ENCODE measurements at regions not wholly inside any gene's neighbourhood (a gene's known extent, or its start where the extent isn't known, plus 50 kb on each side); places are given as distances from the start of the nearest gene placed in this dataset.
"Not testable (repeated sequence)": the region's sequence is repeated elsewhere in the genome, so short reads cannot be mapped to it uniquely, and the experiment has no call there.

GRCh38 chr2:114018464-114018863 is 128.6 kb downstream of the ACTR3 start:
- not testable (repeated sequence) for H3K4me1 Mint-ChIP-seq

GRCh38 chr2:114020668-114021067 is 130.8 kb downstream of the ACTR3 start:
- no peak overlapping the region for H3K27ac Mint-ChIP-seq (ENCODE audit: low read depth)
- H3K9me3 Mint-ChIP-seq: no peaks in the 10 kb centered on the region
- H3K4me1 Mint-ChIP-seq: no peaks in the 10 kb centered on the region
- no peak overlapping the region for H3K4me3 Mint-ChIP-seq
- no peak for ATAC-seq (replicated peaks; ENCODE audit: extremely low read depth, poor library complexity, severe bottlenecking)
- DNase-seq (ENCODE audit: low spot score in 2 of 2): no peak
- H3K36me3 Mint-ChIP-seq (ENCODE audit: insufficient read depth): no peaks in the 10 kb centered on the region
- peaks cover 17% of the 10 kb centered on the region for H3K27me3 Mint-ChIP-seq

More at GRCh38 chr2:114018464-114018863, 128.6 kb downstream of the ACTR3 start:
- not testable (repeated sequence) for H3K27ac Mint-ChIP-seq (ENCODE audit: low read depth); ATAC-seq (replicated peaks; ENCODE audit: extremely low read depth, poor library complexity, severe bottlenecking); H3K4me3 Mint-ChIP-seq; H3K9me3 Mint-ChIP-seq; DNase-seq (ENCODE audit: low spot score in 2 of 2); H3K36me3 Mint-ChIP-seq (ENCODE audit: insufficient read depth)
- peaks cover 20% of the 10 kb centered on the region for H3K27me3 Mint-ChIP-seq

- no peaks in the 10 kb centered on the region for H3K27me3 Mint-ChIP-seq
- H3K4me3 Mint-ChIP-seq: no peak overlapping the region
- no peak for ATAC-seq (replicated peaks; ENCODE audit: extremely low read depth, poor library complexity, severe bottlenecking)
Observed at GRCh38 chr2:114022360-114023085, 132.6 kb downstream of the ACTR3 start.

GRCh38 chr2:114024326-114024725 is 134.4 kb downstream of the ACTR3 start:
- H3K9me3 Mint-ChIP-seq: peaks cover 5% of the 10 kb centered on the region
- ATAC-seq (replicated peaks; ENCODE audit: extremely low read depth, poor library complexity, severe bottlenecking) (no peak), DNase-seq (ENCODE audit: low spot score in 2 of 2) (no peak)
- H3K4me1 Mint-ChIP-seq: no peaks in the 10 kb centered on the region
- no peaks in the 10 kb centered on the region for H3K27me3 Mint-ChIP-seq
- H3K4me3 Mint-ChIP-seq: no peak overlapping the region
- H3K36me3 Mint-ChIP-seq (ENCODE audit: insufficient read depth): no peaks in the 10 kb centered on the region
- H3K27ac Mint-ChIP-seq (ENCODE audit: low read depth): no peak overlapping the region

More at GRCh38 chr2:114022360-114023085, 132.6 kb downstream of the ACTR3 start:
- no peaks in the 10 kb centered on the region for H3K36me3 Mint-ChIP-seq (ENCODE audit: insufficient read depth)
- no peaks in the 10 kb centered on the region for H3K9me3 Mint-ChIP-seq
- H3K27ac Mint-ChIP-seq (ENCODE audit: low read depth): no peak overlapping the region
- no peak for DNase-seq (ENCODE audit: low spot score in 2 of 2)
- H3K4me1 Mint-ChIP-seq: no peaks in the 10 kb centered on the region

GRCh38 chr2:114025030-114025429 is 135.1 kb downstream of the ACTR3 start:
- Mint-ChIP-seq H3K9me3 (peaks cover 5% of the 10 kb centered on the region), H3K36me3 (ENCODE audit: insufficient read depth) (no peaks in the 10 kb centered on the region), H3K4me3 (no peak overlapping the region), H3K27ac (ENCODE audit: low read depth) (no peak overlapping the region), H3K4me1 (no peaks in the 10 kb centered on the region), H3K27me3 (no peaks in the 10 kb centered on the region)
- ATAC-seq (replicated peaks; ENCODE audit: extremely low read depth, poor library complexity, severe bottlenecking) (no peak), DNase-seq (ENCODE audit: low spot score in 2 of 2) (no peak)

- H3K27me3 Mint-ChIP-seq: peaks cover 20% of the 10 kb centered on the region
- H3K9me3 Mint-ChIP-seq: peaks cover 5% of the 10 kb centered on the region
- H3K4me1 Mint-ChIP-seq: no peaks in the 10 kb centered on the region
- no peak overlapping the region for H3K4me3 Mint-ChIP-seq
- ATAC-seq (replicated peaks; ENCODE audit: extremely low read depth, poor library complexity, severe bottlenecking) (no peak), DNase-seq (ENCODE audit: low spot score in 2 of 2) (no peak)
- no peaks in the 10 kb centered on the region for H3K36me3 Mint-ChIP-seq (ENCODE audit: insufficient read depth)
- H3K27ac Mint-ChIP-seq (ENCODE audit: low read depth): no peak overlapping the region
Observed at GRCh38 chr2:114027437-114027836, 137.5 kb downstream of the ACTR3 start.

- peaks cover 5% of the 10 kb centered on the region for H3K9me3 Mint-ChIP-seq
- no peaks in the 10 kb centered on the region for H3K4me1 Mint-ChIP-seq
- H3K4me3 Mint-ChIP-seq: no peak overlapping the region
- ATAC-seq (replicated peaks; ENCODE audit: extremely low read depth, poor library complexity, severe bottlenecking) (no peak), DNase-seq (ENCODE audit: low spot score in 2 of 2) (no peak)
- no peaks in the 10 kb centered on the region for H3K36me3 Mint-ChIP-seq (ENCODE audit: insufficient read depth)
- H3K27ac Mint-ChIP-seq (ENCODE audit: low read depth): no peak overlapping the region
- peaks cover 42% of the 10 kb centered on the region for H3K27me3 Mint-ChIP-seq
Observed at GRCh38 chr2:114031605-114032505, 142.0 kb downstream of the ACTR3 start.

GRCh38 chr2:114032705-114033104 is 142.8 kb downstream of the ACTR3 start:
- peaks cover 5% of the 10 kb centered on the region for H3K9me3 Mint-ChIP-seq
- H3K4me3 Mint-ChIP-seq: no peak overlapping the region

GRCh38 chr2:114034742-114035141 is 144.9 kb downstream of the ACTR3 start:
- Mint-ChIP-seq H3K9me3 (no peaks in the 10 kb centered on the region), H3K27me3 (peaks cover 54% of the 10 kb centered on the region), H3K36me3 (ENCODE audit: insufficient read depth) (no peaks in the 10 kb centered on the region), H3K27ac (ENCODE audit: low read depth) (no peak overlapping the region), H3K4me1 (no peaks in the 10 kb centered on the region), H3K4me3 (no peak overlapping the region)
- ATAC-seq (replicated peaks; ENCODE audit: extremely low read depth, poor library complexity, severe bottlenecking): no peak
- DNase-seq (ENCODE audit: low spot score in 2 of 2): no peak

More at GRCh38 chr2:114032705-114033104, 142.8 kb downstream of the ACTR3 start:
- Mint-ChIP-seq H3K27me3 (peaks cover 50% of the 10 kb centered on the region), H3K4me1 (no peaks in the 10 kb centered on the region), H3K36me3 (ENCODE audit: insufficient read depth) (no peaks in the 10 kb centered on the region), H3K27ac (ENCODE audit: low read depth) (no peak overlapping the region)
- DNase-seq (ENCODE audit: low spot score in 2 of 2) (no peak), ATAC-seq (replicated peaks; ENCODE audit: extremely low read depth, poor library complexity, severe bottlenecking) (no peak)

GRCh38 chr2:114038710-114039109 is 148.8 kb downstream of the ACTR3 start:
- no peak for ATAC-seq (replicated peaks; ENCODE audit: extremely low read depth, poor library complexity, severe bottlenecking)
- Mint-ChIP-seq H3K36me3 (ENCODE audit: insufficient read depth) (no peaks in the 10 kb centered on the region), H3K4me1 (no peaks in the 10 kb centered on the region), H3K27me3 (peaks cover 40% of the 10 kb centered on the region), H3K4me3 (no peak overlapping the region), H3K9me3 (no peaks in the 10 kb centered on the region), H3K27ac (ENCODE audit: low read depth) (no peak overlapping the region)
- no peak for DNase-seq (ENCODE audit: low spot score in 2 of 2)

- Mint-ChIP-seq H3K27ac (ENCODE audit: low read depth) (no peak overlapping the region), H3K27me3 (peaks cover 50% of the 10 kb centered on the region), H3K4me1 (no peaks in the 10 kb centered on the region), H3K36me3 (ENCODE audit: insufficient read depth) (no peaks in the 10 kb centered on the region), H3K9me3 (no peaks in the 10 kb centered on the region), H3K4me3 (no peak overlapping the region)
- DNase-seq (ENCODE audit: low spot score in 2 of 2) (no peak), ATAC-seq (replicated peaks; ENCODE audit: extremely low read depth, poor library complexity, severe bottlenecking) (no peak)
Observed at GRCh38 chr2:114039677-114040076, 149.8 kb downstream of the ACTR3 start.

- ATAC-seq (replicated peaks; ENCODE audit: extremely low read depth, poor library complexity, severe bottlenecking): no peak
Observed at GRCh38 chr2:114040826-114041225, 150.9 kb downstream of the ACTR3 start.

GRCh38 chr2:114044985-114045384 is 155.1 kb downstream of the ACTR3 start:
- H3K36me3 Mint-ChIP-seq (ENCODE audit: insufficient read depth): no peaks in the 10 kb centered on the region
- DNase-seq (ENCODE audit: low spot score in 2 of 2) (no peak), ATAC-seq (replicated peaks; ENCODE audit: extremely low read depth, poor library complexity, severe bottlenecking) (no peak)
- no peak overlapping the region for H3K27ac Mint-ChIP-seq (ENCODE audit: low read depth)
- H3K27me3 Mint-ChIP-seq: peaks cover 70% of the 10 kb centered on the region
- H3K9me3 Mint-ChIP-seq: no peaks in the 10 kb centered on the region
- H3K4me3 Mint-ChIP-seq: no peak overlapping the region
- H3K4me1 Mint-ChIP-seq: no peaks in the 10 kb centered on the region

More at GRCh38 chr2:114040826-114041225, 150.9 kb downstream of the ACTR3 start:
- Mint-ChIP-seq H3K27ac (ENCODE audit: low read depth) (no peak overlapping the region), H3K36me3 (ENCODE audit: insufficient read depth) (no peaks in the 10 kb centered on the region), H3K4me1 (no peaks in the 10 kb centered on the region), H3K9me3 (no peaks in the 10 kb centered on the region), H3K4me3 (no peak overlapping the region), H3K27me3 (peaks cover 53% of the 10 kb centered on the region)
- DNase-seq (ENCODE audit: low spot score in 2 of 2): no peak
